CD8-positive, alpha-beta memory T cell (primary cell): ENCODE measurements at regions not wholly inside any gene's neighbourhood (a gene's known extent, or its start where the extent isn't known, plus 50 kb on each side); places are given as distances from the start of the nearest gene placed in this dataset.

ENCODE experiments used
- CTCF ChIA-PET: fragments of 350-600 bp; sonication (Branson Sonifier 250); formaldehyde crosslinking; loops from one replicate; lab custom pipeline; 2021; ENCODE audit warnings: antibody characterized with exemption; lab: Charles Lee
- POLR2A ChIA-PET: fragments of 350-600 bp; sonication (Branson Sonifier 250); formaldehyde crosslinking; loops from one replicate; lab custom pipeline; 2021; ENCODE audit warnings: antibody characterized with exemption; lab: Charles Lee
- DNase-seq, 5 donors: peaks; one replicate each; pipeline versions ENCODE4 v3.0.0 to v3.0.0-alpha.2; 2020 to 2022; ENCODE audit warnings: mixed read lengths in 1 of 5
- H3K27ac ChIP-seq: one replicate; pipeline ENCODE4 v1.7.0; 2013; ENCODE audit warnings: low read depth, mild to moderate bottlenecking, low read length, moderate library complexity
- H3K27me3 ChIP-seq: 2 replicates; pipeline ENCODE4 v1.7.0; 2013; ENCODE audit warnings: low read length, mild to moderate bottlenecking; ENCODE audit not compliant: insufficient read depth, poor library complexity, severe bottlenecking
- H3K36me3 ChIP-seq: 2 replicates; pipeline ENCODE4 v1.7.0; 2013; ENCODE audit warnings: mild to moderate bottlenecking, low read length, moderate library complexity; ENCODE audit not compliant: insufficient read depth
- H3K4me1 ChIP-seq: 2 replicates; pipeline ENCODE4 v1.7.0; 2013; ENCODE audit warnings: mild to moderate bottlenecking, low read length, moderate library complexity; ENCODE audit not compliant: insufficient read depth
- H3K4me3 ChIP-seq: 2 replicates; pipeline ENCODE4 v1.7.0; 2013; ENCODE audit warnings: mild to moderate bottlenecking, low read length
- H3K9me3 ChIP-seq: 2 replicates; pipeline ENCODE4 v1.7.0; 2013; ENCODE audit warnings: mild to moderate bottlenecking, low read length
- H3K27ac Mint-ChIP-seq, 8 donors: one replicate each; pipeline ENCODE4 v1.8.0; 2020 to 2021; ENCODE audit warnings: mixed read lengths in 8 of 8, mild to moderate bottlenecking in 6 of 8, inconsistent platforms in 3 of 8, moderate library complexity in 3 of 8
- H3K27me3 Mint-ChIP-seq, 2 donors: one replicate each; pipeline ENCODE4 v1.8.0; 2020 to 2021; ENCODE audit warnings: mixed read lengths in 2 of 2, mild to moderate bottlenecking in 1 of 2, moderate library complexity in 1 of 2
- H3K36me3 Mint-ChIP-seq, 3 donors: one replicate each; pipeline ENCODE4 v1.8.0; 2020 to 2021; ENCODE audit warnings: mixed read lengths in 3 of 3, inconsistent platforms in 1 of 3, mild to moderate bottlenecking in 1 of 3
- H3K4me1 Mint-ChIP-seq, 3 donors: one replicate each; pipeline ENCODE4 v1.8.0; 2020 to 2021; ENCODE audit warnings: mixed read lengths in 3 of 3, inconsistent platforms in 1 of 3, mild to moderate bottlenecking in 1 of 3
- H3K4me3 Mint-ChIP-seq, 7 donors: one replicate each; pipeline ENCODE4 v1.8.0; 2020 to 2021; ENCODE audit warnings: mixed read lengths in 7 of 7, mild to moderate bottlenecking in 6 of 7, moderate library complexity in 4 of 7, inconsistent platforms in 2 of 7
- H3K9me3 Mint-ChIP-seq, 5 donors: one replicate each; pipeline ENCODE4 v1.8.0; 2020 to 2022; ENCODE audit warnings: mixed read lengths in 5 of 5, mild to moderate bottlenecking in 3 of 5, moderate library complexity in 2 of 5, inconsistent platforms in 1 of 5

DNA sequence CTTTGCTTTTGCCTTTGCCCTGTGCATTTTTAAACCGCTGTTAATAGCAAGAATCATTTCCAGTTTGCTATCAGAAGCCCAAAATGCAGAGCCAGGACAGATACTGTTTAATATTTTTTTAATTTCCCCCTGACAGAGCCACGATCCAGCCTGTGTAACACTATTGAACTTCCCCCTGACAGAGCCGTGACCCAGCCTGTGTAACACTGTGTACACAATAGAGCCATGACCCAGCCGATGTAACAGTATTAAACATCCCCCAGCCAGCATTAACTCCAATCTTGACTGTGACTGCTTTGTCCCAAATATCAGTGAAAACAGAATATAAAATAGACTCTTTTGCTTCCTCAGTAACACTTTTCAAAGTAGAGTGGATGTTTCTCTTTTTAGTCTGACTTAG is 607.9 kb upstream of the CDH5 start:
- DNase-seq, result no peak
- Mint-ChIP-seq H3K4me1 (no peaks in the 10 kb centered on the region), H3K27ac (no peak overlapping the region), H3K27me3 (no peaks in the 10 kb centered on the region), H3K36me3 (no peaks in the 10 kb centered on the region), H3K4me3 (no peak overlapping the region), H3K9me3 (peaks cover 0 to 11% (median 4%) of the 10 kb centered on the region in 5 donors)
- H3K27me3 ChIP-seq, result no peaks in the 10 kb centered on the region
- no peak overlapping the region for H3K4me3 ChIP-seq
- no peaks in the 10 kb centered on the region for H3K36me3 ChIP-seq
- ChIA-PET CTCF (no interaction called here), POLR2A (no interaction called here)
- no peaks in the 10 kb centered on the region for H3K4me1 ChIP-seq
- H3K27ac ChIP-seq, result no peak overlapping the region
- H3K9me3 ChIP-seq, result no peaks in the 10 kb centered on the region

- Mint-ChIP-seq H3K4me1 (no peaks in the 10 kb centered on the region), H3K4me3 (no peak overlapping the region), H3K27me3 (no peaks in the 10 kb centered on the region), H3K9me3 (peaks cover 0 to 16% (median 4%) of the 10 kb centered on the region in 5 donors), H3K27ac (no peak overlapping the region), H3K36me3 (no peaks in the 10 kb centered on the region)
- no peak for DNase-seq
- H3K27me3 ChIP-seq, result no peaks in the 10 kb centered on the region
- POLR2A ChIA-PET, result no interaction called here
- no peaks in the 10 kb centered on the region for H3K36me3 ChIP-seq
- H3K27ac ChIP-seq, result no peak overlapping the region
- no peak overlapping the region for H3K4me3 ChIP-seq
- no peaks in the 10 kb centered on the region for H3K9me3 ChIP-seq
- CTCF ChIA-PET, result no interaction called here
- H3K4me1 ChIP-seq, result no peaks in the 10 kb centered on the region
Measured at GRCh38 chr16:65757064-65757463, 609.4 kb upstream of the CDH5 start.

- H3K27ac ChIP-seq, result no peak overlapping the region
- no peak for DNase-seq
- no peak overlapping the region for H3K27ac Mint-ChIP-seq
- no peaks in the 10 kb centered on the region for H3K27me3 Mint-ChIP-seq
- H3K36me3 ChIP-seq, result no peaks in the 10 kb centered on the region
- H3K9me3 ChIP-seq, result no peaks in the 10 kb centered on the region
- no peak overlapping the region for H3K4me3 ChIP-seq
- H3K9me3 Mint-ChIP-seq, result peaks cover 0 to 14% (median 4%) of the 10 kb centered on the region in 5 donors
- no peaks in the 10 kb centered on the region for H3K36me3 Mint-ChIP-seq
- POLR2A ChIA-PET, result no interaction called here
- CTCF ChIA-PET, result no interaction called here
- H3K4me1 ChIP-seq, result no peaks in the 10 kb centered on the region
- H3K4me3 Mint-ChIP-seq, result no peak overlapping the region
- H3K27me3 ChIP-seq, result no peaks in the 10 kb centered on the region
- H3K4me1 Mint-ChIP-seq, result no peaks in the 10 kb centered on the region
Measured at GRCh38 chr16:65756163-65756562, 610.3 kb upstream of the CDH5 start.

GRCh38 chr16:65754820-65755691 is 611.4 kb upstream of the CDH5 start:
- Histone ChIP-seq H3K4me1 (no peaks in the 10 kb centered on the region), H3K36me3 (no peaks in the 10 kb centered on the region), H3K9me3 (no peaks in the 10 kb centered on the region), H3K27me3 (no peaks in the 10 kb centered on the region), H3K27ac (no peak overlapping the region), H3K4me3 (no peak overlapping the region)
- Mint-ChIP-seq H3K9me3 (peaks cover 0 to 14% (median 4%) of the 10 kb centered on the region in 5 donors), H3K27me3 (no peaks in the 10 kb centered on the region), H3K4me3 (no peak overlapping the region), H3K36me3 (no peaks in the 10 kb centered on the region), H3K27ac (peak overlapping the region in 1 of 8 donors; percentile 34), H3K4me1 (no peaks in the 10 kb centered on the region)
- POLR2A ChIA-PET, result no interaction called here
- no peak for DNase-seq
- CTCF ChIA-PET, result no interaction called here

GRCh38 chr16:65752522-65752844 is 614.0 kb upstream of the CDH5 start:
- peaks cover 0 to 16% (median 2%) of the 10 kb centered on the region in 5 donors for H3K9me3 Mint-ChIP-seq
- H3K27ac Mint-ChIP-seq, result no peak overlapping the region
- no peaks in the 10 kb centered on the region for H3K27me3 Mint-ChIP-seq
- Histone ChIP-seq H3K36me3 (no peaks in the 10 kb centered on the region), H3K4me3 (no peak overlapping the region), H3K9me3 (no peaks in the 10 kb centered on the region), H3K27me3 (no peaks in the 10 kb centered on the region), H3K27ac (no peak overlapping the region), H3K4me1 (no peaks in the 10 kb centered on the region)
- no peaks in the 10 kb centered on the region for H3K4me1 Mint-ChIP-seq
- H3K4me3 Mint-ChIP-seq, result no peak overlapping the region
- DNase-seq, result no peak
- H3K36me3 Mint-ChIP-seq, result no peaks in the 10 kb centered on the region
- ChIA-PET CTCF (no interaction called here), POLR2A (no interaction called here)

DNA sequence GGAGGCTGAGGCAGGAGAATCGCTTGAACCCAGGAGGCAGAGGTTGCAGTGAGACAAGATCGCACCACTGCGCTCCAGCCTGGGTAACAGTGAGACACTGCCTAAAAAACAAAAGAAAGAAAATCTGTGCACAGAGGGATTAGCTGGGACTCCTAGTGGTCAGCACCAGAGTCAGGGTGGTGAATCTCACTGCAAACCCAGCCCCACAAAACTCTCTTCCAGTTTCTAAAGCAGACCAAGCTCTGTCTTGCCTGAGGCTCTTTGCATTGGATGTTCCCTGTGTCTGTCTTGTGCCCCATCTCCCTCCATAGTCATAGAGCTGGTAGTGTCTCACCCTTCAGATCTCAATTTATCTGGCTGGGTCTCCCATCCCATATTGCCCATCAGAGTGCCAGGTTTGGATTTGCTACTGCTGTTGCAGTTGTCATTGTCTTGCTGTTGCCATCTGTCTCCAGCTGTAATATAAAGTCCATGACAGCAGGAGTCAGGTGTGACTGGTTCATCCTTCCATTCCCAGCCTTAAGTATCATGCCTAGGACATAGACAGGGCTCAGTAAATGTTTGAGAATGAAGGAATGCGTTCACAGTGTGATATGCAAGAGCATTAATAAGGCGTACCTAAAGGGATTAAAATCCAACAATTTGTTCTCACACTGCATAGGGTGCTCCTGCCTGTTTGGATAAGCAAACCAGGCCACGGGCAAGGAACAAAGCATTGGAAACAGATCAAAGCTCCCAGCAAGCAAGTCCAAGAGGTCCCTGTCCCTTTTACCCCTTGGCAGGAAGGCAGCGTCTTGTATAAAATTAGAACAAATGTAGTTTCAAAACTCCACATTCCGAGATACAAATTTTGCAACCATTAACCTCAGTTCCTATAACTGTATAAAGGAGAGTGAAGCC is 614.6 kb upstream of the CDH5 start:
- H3K27me3 Mint-ChIP-seq, result no peaks in the 10 kb centered on the region
- ChIA-PET CTCF (no interaction called here), POLR2A (no interaction called here)
- Histone ChIP-seq H3K27me3 (no peaks in the 10 kb centered on the region), H3K4me1 (no peaks in the 10 kb centered on the region), H3K36me3 (no peaks in the 10 kb centered on the region), H3K27ac (no peak overlapping the region), H3K9me3 (no peaks in the 10 kb centered on the region), H3K4me3 (no peak overlapping the region)
- no peak for DNase-seq
- H3K4me3 Mint-ChIP-seq, result no peak overlapping the region
- H3K4me1 Mint-ChIP-seq, result no peaks in the 10 kb centered on the region
- peaks cover 0 to 16% (median 2%) of the 10 kb centered on the region in 5 donors for H3K9me3 Mint-ChIP-seq
- no peak overlapping the region for H3K27ac Mint-ChIP-seq
- no peaks in the 10 kb centered on the region for H3K36me3 Mint-ChIP-seq

DNA sequence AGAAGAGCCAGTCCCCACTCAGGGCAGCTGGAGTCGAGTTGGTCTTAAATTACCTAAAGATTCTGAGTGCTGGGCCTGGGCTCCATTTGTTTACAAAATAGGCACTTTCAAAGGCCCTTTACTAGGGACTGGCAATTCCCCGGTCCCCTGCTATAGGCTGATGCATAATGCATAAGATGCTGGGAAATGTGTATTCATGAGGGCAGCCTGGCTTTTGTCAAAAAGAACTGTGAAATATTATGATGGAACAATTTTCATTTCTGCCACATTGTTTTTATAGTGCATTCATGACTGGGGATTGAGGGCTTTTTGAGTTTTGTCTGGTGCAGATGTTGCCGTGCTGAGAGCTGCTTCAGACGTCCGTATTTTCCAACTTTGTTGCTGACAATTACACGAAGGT is 617.0 kb upstream of the CDH5 start:
- Histone ChIP-seq H3K36me3 (no peaks in the 10 kb centered on the region), H3K27me3 (no peaks in the 10 kb centered on the region), H3K4me3 (no peak overlapping the region), H3K4me1 (no peaks in the 10 kb centered on the region), H3K9me3 (no peaks in the 10 kb centered on the region), H3K27ac (no peak overlapping the region)
- no peaks in the 10 kb centered on the region for H3K27me3 Mint-ChIP-seq
- ChIA-PET POLR2A (no interaction called here), CTCF (no interaction called here)
- no peak for DNase-seq
- no peaks in the 10 kb centered on the region for H3K36me3 Mint-ChIP-seq
- no peaks in the 10 kb centered on the region for H3K4me1 Mint-ChIP-seq
- H3K4me3 Mint-ChIP-seq, result no peak overlapping the region
- H3K9me3 Mint-ChIP-seq, result peaks cover 0 to 14% (median 0%) of the 10 kb centered on the region in 5 donors
- H3K27ac Mint-ChIP-seq, result no peak overlapping the region

DNA sequence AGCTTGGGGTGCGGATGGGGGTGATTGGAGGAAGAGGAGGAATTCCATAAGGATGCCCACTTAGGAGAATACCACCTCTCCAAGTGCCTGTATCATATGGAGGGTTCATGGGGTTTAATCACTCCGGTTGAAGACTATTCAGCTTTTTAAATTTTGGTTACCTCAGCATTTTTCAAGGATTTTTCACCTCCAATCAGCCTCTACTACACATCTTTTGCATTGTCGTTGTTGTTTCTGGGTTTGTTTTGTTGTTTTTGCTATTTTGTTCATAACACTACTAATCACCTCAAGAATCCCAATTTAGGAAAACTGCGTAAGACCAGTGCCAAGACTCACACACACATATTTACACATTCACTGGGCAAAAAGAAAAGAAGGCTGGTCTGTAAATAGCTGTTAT is 619.5 kb upstream of the CDH5 start:
- ChIA-PET POLR2A (no interaction called here), CTCF (no interaction called here)
- H3K27ac ChIP-seq, result no peak overlapping the region
- Mint-ChIP-seq H3K9me3 (peaks cover 0 to 9% (median 0%) of the 10 kb centered on the region in 5 donors), H3K27me3 (no peaks in the 10 kb centered on the region), H3K36me3 (no peaks in the 10 kb centered on the region), H3K4me1 (no peaks in the 10 kb centered on the region), H3K27ac (no peak overlapping the region), H3K4me3 (no peak overlapping the region)
- no peaks in the 10 kb centered on the region for H3K36me3 ChIP-seq
- no peaks in the 10 kb centered on the region for H3K9me3 ChIP-seq
- H3K4me3 ChIP-seq, result no peak overlapping the region
- DNase-seq, result no peak
- H3K4me1 ChIP-seq, result no peaks in the 10 kb centered on the region
- no peaks in the 10 kb centered on the region for H3K27me3 ChIP-seq
